SK-N-MC (cell line): ENCODE measurements at regions not wholly inside any gene's neighbourhood (a gene's known extent, or its start where the extent isn't known, plus 50 kb on each side); places are given as distances from the start of the nearest gene placed in this dataset.

Experiments used
- DNase-seq: peaks from one replicate; pipeline ENCODE4 v3.0.0-alpha.2; 2011; ENCODE audit warnings: low read depth, low spot score
- H3K27ac ChIP-seq: fragments of 200-600 bp; sonication (generic); 2 replicates; pipeline ENCODE4 v1.5.1; 2016; ENCODE audit warnings: mixed run types
- H3K36me3 ChIP-seq: fragments of 200-600 bp; sonication (generic); 2 replicates; pipeline ENCODE4 v1.6.1; 2017; ENCODE audit warnings: antibody characterized with exemption, low read length, mixed read lengths; ENCODE audit not compliant: insufficient read depth
- H3K4me3 ChIP-seq: fragments of 200-600 bp; sonication (generic); 2 replicates; pipeline ENCODE4 v1.5.1; 2016
- H3K9ac ChIP-seq: fragments of 200-600 bp; sonication (generic); 2 replicates; pipeline ENCODE4 v1.8.0; 2017; ENCODE audit warnings: mixed run types, mixed read lengths; ENCODE audit not compliant: insufficient read length
- H3K9me3 ChIP-seq: fragments of 200-600 bp; sonication (generic); 2 replicates; pipeline ENCODE4 v1.6.1; 2017; ENCODE audit warnings: low read depth, mild to moderate bottlenecking, antibody characterized with exemption, low read length, moderate library complexity, mixed read lengths
- EZH2 ChIP-seq: fragments of 200-600 bp; sonication (generic); IDR thresholded peaks from one replicate; pipeline ENCODE4 v1.6.1; 2017; ENCODE audit warnings: antibody characterized with exemption
- FOXP2 ChIP-seq: optimal IDR thresholded peaks from 2 replicates; pipeline ENCODE3; 2011; ENCODE audit warnings: mild to moderate bottlenecking, moderate library complexity; ENCODE audit not compliant: insufficient read depth; ENCODE audit errors: extremely low read length, control extremely low read depth
- POLR2AphosphoS5 ChIP-seq: IDR thresholded peaks from 2 replicates; pipeline ENCODE4 v1.6.1; 2012; ENCODE audit warnings: mild to moderate bottlenecking, low read depth, low read length, borderline replicate concordance

DNA sequence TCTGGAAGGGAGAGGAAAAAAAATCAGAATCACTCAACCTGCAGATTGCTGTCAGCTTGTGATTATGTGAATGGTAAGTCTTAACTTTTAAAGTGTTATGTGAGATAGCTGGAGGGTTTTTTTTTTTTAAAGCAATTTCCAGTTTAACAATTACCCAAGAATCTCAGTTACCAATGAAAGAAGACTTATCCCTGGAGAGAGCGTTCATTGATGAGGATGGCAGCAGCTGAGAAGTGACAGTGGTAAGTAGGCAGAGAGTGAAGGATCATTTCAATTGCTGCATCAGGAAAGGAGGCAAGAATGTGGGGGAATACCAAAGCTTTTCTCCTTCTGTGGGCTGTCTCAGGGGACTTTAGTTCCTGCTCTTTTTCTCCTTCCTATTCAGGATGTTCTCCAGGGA lies 370.2 kb upstream of the C9orf72 start:
- Histone ChIP-seq H3K4me3 (no peak overlapping the region), H3K36me3 (no peaks in the 10 kb centered on the region), H3K9ac (no peak overlapping the region), H3K9me3 (no peaks in the 10 kb centered on the region), H3K27ac (no peak overlapping the region)
- no peak for DNase-seq
- no peak for TF ChIP-seq EZH2
- TF ChIP-seq FOXP2, result no peak
- no peak for TF ChIP-seq POLR2AphosphoS5

- Histone ChIP-seq H3K36me3 (no peaks in the 10 kb centered on the region), H3K27ac (no peak overlapping the region), H3K9me3 (no peaks in the 10 kb centered on the region), H3K4me3 (no peak overlapping the region), H3K9ac (no peak overlapping the region)
- TF ChIP-seq FOXP2 (no peak), POLR2AphosphoS5 (no peak), EZH2 (no peak)
- no peak for DNase-seq
Measured at GRCh38 chr9:27945386-27945785, 372.1 kb upstream of the C9orf72 start.

- Histone ChIP-seq H3K4me3 (no peak overlapping the region), H3K27ac (no peak overlapping the region), H3K36me3 (no peaks in the 10 kb centered on the region), H3K9ac (no peak overlapping the region), H3K9me3 (no peaks in the 10 kb centered on the region)
- no peak for TF ChIP-seq POLR2AphosphoS5
- no peak for TF ChIP-seq EZH2
- TF ChIP-seq FOXP2, result no peak
- DNase-seq, result no peak
Measured at GRCh38 chr9:27950382-27950781, 377.1 kb upstream of the C9orf72 start.

DNA sequence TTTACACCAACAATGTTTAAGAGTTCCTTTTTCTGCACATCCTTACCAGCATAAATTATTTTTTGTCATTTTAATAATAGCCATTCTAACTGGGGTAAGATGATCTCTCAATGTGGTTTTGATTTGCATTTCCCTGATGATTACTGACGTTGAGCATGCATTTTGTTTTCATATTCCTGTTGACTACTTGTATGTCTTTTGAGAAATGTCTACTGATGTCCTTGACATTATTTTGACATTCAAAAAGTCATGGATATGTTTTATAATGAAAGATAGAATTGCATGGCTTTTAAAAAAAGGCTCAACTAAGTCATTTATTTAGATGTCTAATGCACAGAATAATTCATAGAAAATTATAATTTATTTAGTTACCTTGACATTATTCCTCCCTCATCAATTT lies 381.6 kb upstream of the C9orf72 start:
- no peak for DNase-seq
- Histone ChIP-seq H3K9me3 (no peaks in the 10 kb centered on the region), H3K4me3 (no peak overlapping the region), H3K36me3 (no peaks in the 10 kb centered on the region), H3K27ac (no peak overlapping the region), H3K9ac (no peak overlapping the region)
- TF ChIP-seq FOXP2 (no peak), POLR2AphosphoS5 (no peak), EZH2 (no peak)

DNA sequence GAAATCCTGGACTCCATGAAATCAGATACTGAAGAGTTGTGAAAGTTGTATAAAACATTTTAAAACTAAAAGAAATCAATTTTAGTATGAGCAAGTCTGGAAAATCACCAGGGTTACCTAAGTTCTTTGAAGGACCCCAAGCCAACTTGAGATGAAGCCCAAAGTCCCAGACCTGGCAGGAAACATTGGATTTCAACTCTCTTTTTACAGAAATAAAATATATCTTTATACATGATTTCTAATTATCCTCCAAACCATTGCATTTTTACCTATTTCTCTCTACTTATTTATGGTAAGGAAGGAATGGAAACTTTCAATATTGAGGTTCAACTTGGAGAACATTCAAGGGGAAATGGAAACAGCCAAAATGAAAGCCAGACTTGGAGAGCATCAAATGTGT lies 390.6 kb upstream of the C9orf72 start:
- H3K9me3 ChIP-seq, result no peaks in the 10 kb centered on the region
- no peak for TF ChIP-seq FOXP2
- H3K9ac ChIP-seq, result no peak overlapping the region

DNA sequence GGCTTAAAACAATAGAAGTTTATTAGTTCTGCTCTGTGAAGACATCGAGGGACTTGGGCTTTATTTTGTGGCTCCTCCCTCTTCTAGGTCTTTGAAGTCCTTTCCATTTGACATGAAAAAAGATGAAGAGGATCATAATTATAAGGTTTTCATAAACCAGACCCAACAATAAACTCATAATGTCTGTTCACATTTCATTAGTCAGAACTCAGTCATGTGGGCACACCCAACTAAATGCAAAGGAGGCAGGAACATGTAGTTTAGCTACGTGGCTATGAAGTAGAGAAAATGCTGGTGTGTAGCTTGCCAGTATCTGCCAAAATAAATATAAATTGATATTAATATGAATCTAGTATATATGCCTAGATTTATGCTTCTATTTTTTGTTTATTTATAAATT lies 393.9 kb upstream of the C9orf72 start:
- no peak for DNase-seq
- no peak overlapping the region for H3K27ac ChIP-seq
- H3K36me3 ChIP-seq, result no peaks in the 10 kb centered on the region
- H3K4me3 ChIP-seq, result no peak overlapping the region
- TF ChIP-seq FOXP2, result no peak
- no peak for TF ChIP-seq EZH2
- no peak for TF ChIP-seq POLR2AphosphoS5
- no peaks in the 10 kb centered on the region for H3K9me3 ChIP-seq
- no peak overlapping the region for H3K9ac ChIP-seq

More for the DNA sequence above, 390.6 kb upstream of the C9orf72 start:
- Histone ChIP-seq H3K27ac (no peak overlapping the region), H3K36me3 (no peaks in the 10 kb centered on the region), H3K4me3 (no peak overlapping the region)
- DNase-seq, result no peak

DNA sequence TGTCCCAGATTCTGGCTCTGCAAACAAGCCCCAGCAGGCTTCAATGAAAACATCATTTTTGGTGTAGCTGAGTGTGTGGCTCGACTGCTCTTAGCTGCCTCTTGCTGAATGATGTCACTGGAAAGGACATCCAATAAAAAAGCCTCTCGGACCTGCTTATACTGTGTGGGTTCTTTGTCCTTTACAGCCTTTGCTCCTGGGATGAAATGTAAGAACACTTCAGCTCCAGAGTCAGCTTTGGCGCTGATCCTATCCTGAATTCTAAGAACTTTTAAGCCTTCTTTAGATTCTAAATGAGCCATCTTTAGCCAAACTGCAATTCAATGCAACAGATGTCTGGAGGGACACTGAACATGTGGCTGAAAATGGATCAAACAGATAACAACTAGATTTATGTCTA lies 404.6 kb upstream of the C9orf72 start:
- no peak for DNase-seq
- H3K27ac ChIP-seq, result no peak overlapping the region
- no peaks in the 10 kb centered on the region for H3K9me3 ChIP-seq
- no peak overlapping the region for H3K4me3 ChIP-seq
- TF ChIP-seq FOXP2, result no peak
- TF ChIP-seq POLR2AphosphoS5, result no peak
- TF ChIP-seq EZH2, result no peak
- H3K9ac ChIP-seq, result no peak overlapping the region
- no peaks in the 10 kb centered on the region for H3K36me3 ChIP-seq

GRCh38 chr9:27985714-27986113 lies 412.4 kb upstream of the C9orf72 start:
- no peak for DNase-seq
- Histone ChIP-seq H3K9me3 (no peaks in the 10 kb centered on the region), H3K9ac (no peak overlapping the region), H3K4me3 (no peak overlapping the region), H3K27ac (no peak overlapping the region), H3K36me3 (no peaks in the 10 kb centered on the region)
- TF ChIP-seq FOXP2 (no peak), POLR2AphosphoS5 (no peak), EZH2 (no peak)

DNA sequence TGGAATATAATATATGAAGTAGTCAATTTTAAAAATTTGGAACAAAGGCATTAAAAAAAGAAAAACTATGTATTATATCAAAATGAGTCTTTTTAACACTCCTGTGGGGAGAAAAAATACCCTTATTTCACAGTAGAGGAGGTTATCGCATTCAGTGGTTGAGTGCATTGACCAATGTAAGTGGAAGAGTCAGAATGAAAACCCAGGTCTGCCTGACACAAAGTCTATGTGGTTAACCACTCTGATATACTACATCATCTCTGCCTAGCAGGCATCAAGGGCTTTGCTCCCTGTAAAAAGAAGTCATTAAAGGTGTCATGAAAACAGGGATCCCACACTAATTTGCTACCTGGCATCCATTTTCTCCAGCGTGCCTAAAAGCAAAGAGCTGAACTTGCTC lies 417.2 kb upstream of the C9orf72 start:
- DNase-seq, result no peak
- H3K27ac ChIP-seq, result no peak overlapping the region
- no peak for TF ChIP-seq FOXP2
- no peak for TF ChIP-seq POLR2AphosphoS5
- TF ChIP-seq EZH2, result no peak
- no peak overlapping the region for H3K4me3 ChIP-seq
- H3K9ac ChIP-seq, result no peak overlapping the region
- no peaks in the 10 kb centered on the region for H3K36me3 ChIP-seq
- H3K9me3 ChIP-seq, result no peaks in the 10 kb centered on the region
